ENCODE measurements at regions not wholly inside any gene's neighbourhood (a gene's known extent, or its start where the extent isn't known, plus 50 kb on each side); places are given as distances from the start of the nearest gene placed in this dataset.

DNA sequence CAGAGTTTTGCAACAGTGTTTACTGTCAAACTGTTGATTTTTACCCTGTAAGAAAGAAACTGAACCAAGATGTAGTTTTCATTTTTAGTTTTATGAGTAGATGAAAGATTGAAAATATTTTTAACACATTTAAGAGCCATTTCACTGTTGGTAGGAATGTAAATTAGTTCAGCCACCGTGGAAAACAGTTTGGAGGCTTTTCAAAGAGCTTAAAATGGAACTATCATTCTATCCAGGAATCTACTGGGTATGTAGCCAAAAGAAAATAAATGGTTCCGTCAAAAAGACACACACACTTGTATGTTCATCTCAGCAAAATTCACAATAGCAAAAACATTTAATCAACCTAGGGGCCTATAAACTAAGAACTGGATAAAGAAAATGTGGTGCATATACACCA is 729.8 kb upstream of the CDH7 start:
- TF ChIP-seq POLR2A (IDR thresholded peaks at IDR 0.05) = no peak
- no peak for TF ChIP-seq CTCF (IDR thresholded peaks at IDR 0.05)
- H3K4me3 ChIP-seq = no peak overlapping the region
- H3K4me1 ChIP-seq = no peaks in the 10 kb centered on the region
- no peaks in the 10 kb centered on the region for H3K9me3 ChIP-seq
- DNase-seq (no peak), ATAC-seq (no peak)
- H3K36me3 ChIP-seq (replicated peaks in 1 of 2; ENCODE audit: insufficient read depth in 1 of 2, low read depth in 2 of 2) = no peaks in the 10 kb centered on the region
- H3K27ac ChIP-seq = no peak overlapping the region
- intact Hi-C loops (cut with DNase I) = no loop called here
- H3K27me3 ChIP-seq = no peaks in the 10 kb centered on the region
- 63 to 65% methylated on average over 2 of the region's 2 CpGs for WGBS, 2 donors

- ATAC-seq (no peak), DNase-seq (no peak)
- Histone ChIP-seq H3K4me3 (no peak overlapping the region), H3K27ac (no peak overlapping the region), H3K4me1 (no peaks in the 10 kb centered on the region), H3K36me3 (replicated peaks in 1 of 2; ENCODE audit: insufficient read depth in 1 of 2, low read depth in 2 of 2) (no peaks in the 10 kb centered on the region), H3K9me3 (no peaks in the 10 kb centered on the region), H3K27me3 (no peaks in the 10 kb centered on the region)
- 73 to 78% methylated on average over 1 of the region's 1 CpG for WGBS, 2 donors
- intact Hi-C loops (cut with DNase I) = no loop called here
- TF ChIP-seq POLR2A (IDR thresholded peaks at IDR 0.05) = no peak
- TF ChIP-seq CTCF (IDR thresholded peaks at IDR 0.05) = no peak
These were observed 732.6 kb upstream of the CDH7 start for GRCh38 chr18:65018184-65018583.

- Histone ChIP-seq H3K27me3 (no peaks in the 10 kb centered on the region), H3K4me1 (no peaks in the 10 kb centered on the region), H3K9me3 (no peaks in the 10 kb centered on the region), H3K27ac (no peak overlapping the region), H3K36me3 (replicated peaks in 1 of 2; ENCODE audit: insufficient read depth in 1 of 2, low read depth in 2 of 2) (no peaks in the 10 kb centered on the region), H3K4me3 (no peak overlapping the region)
- WGBS, 2 donors = 85 to 86% methylated on average over 10 of the region's 10 CpGs
- TF ChIP-seq CTCF (IDR thresholded peaks at IDR 0.05) (no peak), POLR2A (IDR thresholded peaks at IDR 0.05) (no peak)
- intact Hi-C loops (cut with DNase I) = no loop called here
- no peak for ATAC-seq
- no peak for DNase-seq
These were observed 733.4 kb upstream of the CDH7 start for GRCh38 chr18:65017372-65017760.

- no peaks in the 10 kb centered on the region for H3K4me1 ChIP-seq
- no peak for DNase-seq
- no peak for ATAC-seq
- no peak overlapping the region for H3K27ac ChIP-seq
- TF ChIP-seq CTCF (IDR thresholded peaks at IDR 0.05) = no peak
- no peak for TF ChIP-seq POLR2A (IDR thresholded peaks at IDR 0.05)
- WGBS, 2 donors = 79 to 82% methylated on average over 12 of the region's 12 CpGs
- no peaks in the 10 kb centered on the region for H3K27me3 ChIP-seq
- no peak overlapping the region for H3K4me3 ChIP-seq
- no peaks in the 10 kb centered on the region for H3K9me3 ChIP-seq
- no peaks in the 10 kb centered on the region for H3K36me3 ChIP-seq (replicated peaks in 1 of 2; ENCODE audit: insufficient read depth in 1 of 2, low read depth in 2 of 2)
- intact Hi-C loops (cut with DNase I) = no loop called here
These were observed 734.0 kb upstream of the CDH7 start for GRCh38 chr18:65016631-65017371.

DNA sequence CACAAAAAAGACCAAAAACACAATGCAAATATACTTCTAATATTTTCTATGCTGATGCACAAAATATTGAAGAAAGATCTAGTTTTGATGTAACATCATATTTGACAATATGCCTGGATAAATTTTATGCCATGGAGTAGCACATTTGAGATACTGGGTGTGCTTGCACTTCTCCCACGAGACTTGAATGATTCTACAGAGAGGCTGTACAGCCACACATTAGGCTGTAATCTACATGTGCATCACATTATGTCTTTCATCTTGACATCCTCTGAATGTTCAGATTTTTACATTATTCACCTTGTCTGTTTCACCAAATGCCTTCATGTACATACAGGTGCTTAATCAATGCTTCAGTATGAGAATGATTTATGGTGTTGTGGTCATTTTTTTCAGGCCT is 756.4 kb upstream of the CDH7 start:
- no peaks in the 10 kb centered on the region for H3K27me3 ChIP-seq
- no peaks in the 10 kb centered on the region for H3K9me3 ChIP-seq
- intact Hi-C loops (cut with DNase I) = no loop called here
- no peak for ATAC-seq
- TF ChIP-seq CTCF (IDR thresholded peaks at IDR 0.05) (no peak), POLR2A (IDR thresholded peaks at IDR 0.05) (no peak)
- H3K36me3 ChIP-seq (replicated peaks in 1 of 2; ENCODE audit: insufficient read depth in 1 of 2, low read depth in 2 of 2) = no peaks in the 10 kb centered on the region
- H3K4me1 ChIP-seq = no peaks in the 10 kb centered on the region
- no peak for DNase-seq
- 67 to 88% methylated on average over 1 of the region's 1 CpG for WGBS, 2 donors
- H3K4me3 ChIP-seq = no peak overlapping the region
- H3K27ac ChIP-seq = no peak overlapping the region

Measured in body of pancreas (tissue), 4 donors.